PC-3 (cell line): ENCODE measurements at regions not wholly inside any gene's neighbourhood (a gene's known extent, or its start where the extent isn't known, plus 50 kb on each side); places are given as distances from the start of the nearest gene placed in this dataset.

ENCODE experiments used
- ATAC-seq: fragments of 200-7000 bp; cut with Tn5 transposase; 2 replicates; pipeline ENCODE4 v1.9.1; 2020; ENCODE audit warnings: mild to moderate bottlenecking, moderate library complexity
- BruUV-seq: library from RNA; stranded (reverse); fragments of 400-500 nt; replicated peaks from 2 replicates; lab custom pipeline; 2021; lab: Mats Ljungman, UMichigan
- CTCF ChIA-PET: fragments of 300-600 bp; sonication (Branson Sonifier 250); formaldehyde crosslinking; loops from one replicate; lab custom pipeline; 2022; ENCODE audit warnings: antibody characterized with exemption; lab: Charles Lee
- POLR2A ChIA-PET: fragments of 300-600 bp; sonication (Branson Sonifier 250); formaldehyde crosslinking; loops from one replicate; lab custom pipeline; 2022; ENCODE audit warnings: antibody characterized with exemption; ENCODE audit not compliant: unreplicated experiment; lab: Charles Lee
- DNase-seq: peaks from one replicate; pipeline ENCODE4 v3.0.0-alpha.2; 2015
- H2AFZ ChIP-seq: fragments of 300-600 bp; sonication (generic); 2 replicates; pipeline ENCODE4 v1.6.0; 2016; ENCODE audit warnings: antibody characterized with exemption, low read length
- H3F3A ChIP-seq: fragments of 300-600 bp; sonication (generic); one replicate; pipeline ENCODE4 v1.6.0; 2017; ENCODE audit warnings: antibody characterized with exemption, low read length, control low read depth, mild to moderate bottlenecking; ENCODE audit not compliant: unreplicated experiment
- H3K27ac ChIP-seq: fragments of 300-600 bp; sonication (generic); 2 replicates; pipeline ENCODE4 v1.5.1; 2016; ENCODE audit warnings: mild to moderate bottlenecking, low read length
- H3K27me3 ChIP-seq: fragments of 300-600 bp; sonication (generic); 2 replicates; pipeline ENCODE4 v1.6.1; 2016; ENCODE audit warnings: low read length, mixed read lengths
- H3K36me3 ChIP-seq: fragments of 300-600 bp; sonication (generic); 2 replicates; pipeline ENCODE4 v1.6.1; 2016; ENCODE audit warnings: low read depth, mixed run types, low read length, mixed read lengths
- H3K4me1 ChIP-seq: fragments of 300-600 bp; sonication (generic); 2 replicates; pipeline ENCODE4 v1.5.1; 2016; ENCODE audit warnings: low read length; ENCODE audit not compliant: insufficient read depth
- H3K4me2 ChIP-seq: fragments of 300-600 bp; sonication (generic); 2 replicates; pipeline ENCODE4 v1.6.0; 2016; ENCODE audit warnings: low read length
- H3K4me3 ChIP-seq: fragments of 300-600 bp; sonication (generic); 2 replicates; pipeline ENCODE4 v1.5.1; 2016; ENCODE audit warnings: mild to moderate bottlenecking, low read length, mixed read lengths
- H3K79me2 ChIP-seq: fragments of 300-600 bp; sonication (generic); 2 replicates; pipeline ENCODE4 v1.6.1; 2017; ENCODE audit warnings: low read length, mixed read lengths
- H3K9ac ChIP-seq: fragments of 300-600 bp; sonication (generic); 2 replicates; pipeline ENCODE4 v1.6.0; 2016; ENCODE audit warnings: mild to moderate bottlenecking, low read length
- H3K9me2 ChIP-seq: fragments of 300-600 bp; sonication (generic); replicated peaks from 2 replicates; pipeline ENCODE4 v1.6.1; 2016; ENCODE audit warnings: mixed run types, low read length, mixed read lengths
- H3K9me3 ChIP-seq: fragments of 300-600 bp; sonication (generic); 2 replicates; pipeline ENCODE4 v1.6.1; 2016; ENCODE audit warnings: low read length, mixed read lengths
- H4K20me1 ChIP-seq: fragments of 300-600 bp; sonication (generic); 2 replicates; pipeline ENCODE4 v1.6.1; 2016; ENCODE audit warnings: low read length, mixed read lengths
- EZH2 ChIP-seq: fragments of 300-600 bp; sonication (generic); IDR thresholded peaks from one replicate; pipeline ENCODE4 v1.6.1; 2017; ENCODE audit warnings: antibody characterized with exemption, mild to moderate bottlenecking, low read length; ENCODE audit not compliant: unreplicated experiment
- EZH2phosphoT487 ChIP-seq: fragments of 300-600 bp; sonication (generic); IDR thresholded peaks from 2 replicates; pipeline ENCODE4 v1.6.1; 2018; ENCODE audit warnings: mild to moderate bottlenecking, antibody characterized with exemption, low read length, borderline replicate concordance
- intact Hi-C: fragments of 100-400 bp; cut with micrococcal nuclease; formaldehyde crosslinking; loops from 2 replicates; pipeline ENCODE4 v1.9.0; 2023
- TF ChIP-seq, protein P1 (sequence below): fragments of 300-600 bp; sonication (generic); conservative IDR thresholded peaks from 2 replicates; pipeline ENCODE4 v1.5.1; 2017; ENCODE audit warnings: antibody characterized with exemption, low read depth, mild to moderate bottlenecking, low read length

DNA sequence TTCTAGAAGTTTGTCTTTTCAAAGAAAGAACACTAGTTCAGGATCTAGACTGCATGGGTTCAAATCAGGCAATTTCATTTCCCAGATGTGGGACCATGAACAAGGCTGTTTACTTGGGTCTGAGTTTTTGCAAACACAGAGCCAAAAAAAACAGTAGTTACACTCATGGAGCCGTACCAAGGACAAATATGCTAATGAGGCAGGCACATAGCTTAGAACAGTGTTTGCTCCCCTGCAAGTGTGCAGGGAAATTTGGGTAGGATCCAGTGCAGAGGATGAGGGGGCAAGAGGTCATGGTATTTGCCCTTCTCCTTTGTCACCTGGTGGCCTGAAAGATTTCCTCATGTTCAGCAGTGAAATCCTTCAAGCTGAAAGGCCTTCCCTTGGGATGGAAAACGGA lies 860.4 kb downstream of the VRK1 start:
- ChIA-PET CTCF (no interaction called here), POLR2A (no interaction called here)
- Histone ChIP-seq H3K27me3 (peaks cover 18% of the 10 kb centered on the region; the same call in 1 of the 2 replicates), H2AFZ (no peak overlapping the region), H3K79me2 (no peaks in the 10 kb centered on the region), H3K9ac (no peak overlapping the region), H3K36me3 (no peaks in the 10 kb centered on the region), H3K9me3 (no peaks in the 10 kb centered on the region), H3K4me2 (no peak overlapping the region), H3K9me2 (no peaks in the 10 kb centered on the region), H4K20me1 (no peaks in the 10 kb centered on the region), H3K27ac (no peak overlapping the region), H3K4me3 (no peak overlapping the region), H3K4me1 (no peaks in the 10 kb centered on the region), H3F3A (no peaks in the 10 kb centered on the region)
- no peak for DNase-seq
- BruUV-seq: no TSS peak
- TF ChIP-seq, protein P1, sequence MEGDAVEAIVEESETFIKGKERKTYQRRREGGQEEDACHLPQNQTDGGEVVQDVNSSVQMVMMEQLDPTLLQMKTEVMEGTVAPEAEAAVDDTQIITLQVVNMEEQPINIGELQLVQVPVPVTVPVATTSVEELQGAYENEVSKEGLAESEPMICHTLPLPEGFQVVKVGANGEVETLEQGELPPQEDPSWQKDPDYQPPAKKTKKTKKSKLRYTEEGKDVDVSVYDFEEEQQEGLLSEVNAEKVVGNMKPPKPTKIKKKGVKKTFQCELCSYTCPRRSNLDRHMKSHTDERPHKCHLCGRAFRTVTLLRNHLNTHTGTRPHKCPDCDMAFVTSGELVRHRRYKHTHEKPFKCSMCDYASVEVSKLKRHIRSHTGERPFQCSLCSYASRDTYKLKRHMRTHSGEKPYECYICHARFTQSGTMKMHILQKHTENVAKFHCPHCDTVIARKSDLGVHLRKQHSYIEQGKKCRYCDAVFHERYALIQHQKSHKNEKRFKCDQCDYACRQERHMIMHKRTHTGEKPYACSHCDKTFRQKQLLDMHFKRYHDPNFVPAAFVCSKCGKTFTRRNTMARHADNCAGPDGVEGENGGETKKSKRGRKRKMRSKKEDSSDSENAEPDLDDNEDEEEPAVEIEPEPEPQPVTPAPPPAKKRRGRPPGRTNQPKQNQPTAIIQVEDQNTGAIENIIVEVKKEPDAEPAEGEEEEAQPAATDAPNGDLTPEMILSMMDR: no peak
- TF ChIP-seq EZH2: no peak
- TF ChIP-seq EZH2phosphoT487: no peak
- ATAC-seq: no peak
- intact Hi-C loops: no loop called here

DNA sequence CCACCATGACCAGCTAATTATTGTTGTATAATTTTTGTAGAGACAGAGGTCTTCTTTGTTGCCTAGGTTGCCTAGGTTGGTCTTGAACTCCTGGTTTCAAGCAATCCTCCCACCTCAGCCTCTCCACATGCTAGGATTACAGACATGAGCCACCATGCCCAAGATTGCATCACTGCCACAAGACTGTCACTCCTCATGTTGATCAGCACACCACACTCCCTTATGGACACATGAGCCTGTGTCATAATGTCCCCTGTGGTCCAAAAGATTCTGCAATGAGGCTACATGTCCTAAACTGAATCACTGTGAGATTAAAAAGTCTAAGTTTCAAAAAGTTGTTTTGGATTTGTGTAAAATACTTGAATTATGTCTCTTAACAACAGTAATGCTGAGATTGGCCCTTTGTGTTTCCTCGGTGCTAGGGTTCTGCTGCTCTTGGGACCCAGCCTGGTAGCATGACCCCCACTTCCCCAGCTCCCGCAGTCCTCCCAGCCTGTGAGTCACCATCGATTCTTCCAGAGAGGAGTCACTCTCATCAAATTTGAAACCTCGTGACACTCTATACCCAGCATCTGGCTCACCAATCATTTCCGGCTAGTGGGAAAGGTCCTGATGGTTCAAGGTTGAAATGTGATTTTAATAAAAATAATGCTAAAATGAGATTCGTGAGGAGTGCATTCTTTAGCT lies 890.9 kb downstream of the VRK1 start:
- no peaks in the 10 kb centered on the region for H3K9me3 ChIP-seq
- ATAC-seq: no peak

More for the DNA sequence above, 890.9 kb downstream of the VRK1 start:
- no peaks in the 10 kb centered on the region for H3F3A ChIP-seq
- DNase-seq: no peak
- H3K27ac ChIP-seq: no peak overlapping the region
- no peaks in the 10 kb centered on the region for H3K36me3 ChIP-seq
- H3K4me3 ChIP-seq: no peak overlapping the region
- no peaks in the 10 kb centered on the region for H3K9me2 ChIP-seq
- no peak overlapping the region for H2AFZ ChIP-seq
- POLR2A ChIA-PET: no interaction called here
- intact Hi-C loops: no loop called here
- no peaks in the 10 kb centered on the region for H4K20me1 ChIP-seq
- CTCF ChIA-PET: no interaction called here
- no peak overlapping the region for H3K4me2 ChIP-seq
- BruUV-seq: no TSS peak
- H3K9ac ChIP-seq: no peak overlapping the region
- no peaks in the 10 kb centered on the region for H3K79me2 ChIP-seq
- H3K27me3 ChIP-seq: no peaks in the 10 kb centered on the region
- no peaks in the 10 kb centered on the region for H3K4me1 ChIP-seq
- TF ChIP-seq EZH2 (no peak), EZH2phosphoT487 (no peak)
- TF ChIP-seq, protein P1: no peak
